ENCODE measurements at regions not wholly inside any gene's neighbourhood (a gene's known extent, or its start where the extent isn't known, plus 50 kb on each side); places are given as distances from the start of the nearest gene placed in this dataset.

DNA sequence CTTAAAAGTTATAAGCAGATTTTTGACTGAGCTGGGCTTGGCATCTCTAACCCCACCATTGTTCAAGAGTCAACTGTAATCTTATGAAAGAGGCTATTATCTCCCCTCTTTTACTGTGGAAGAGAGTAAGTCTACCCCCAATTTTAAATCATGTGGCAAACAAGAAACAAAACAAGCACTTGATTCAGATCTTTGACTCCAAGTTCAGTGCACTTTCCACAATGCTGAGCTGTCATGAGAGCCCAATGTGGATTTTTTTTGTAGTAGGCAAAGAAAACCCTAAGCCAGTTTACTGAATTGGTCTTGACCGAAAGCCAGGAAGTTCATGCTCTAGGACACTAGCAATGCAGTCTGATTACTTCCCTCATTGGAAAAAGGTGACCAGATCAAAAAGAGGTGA, 306.2 kb downstream of the GALC start:
- Mint-ChIP-seq H3K27me3 (ENCODE audit: unreplicated experiment) (no peaks in the 10 kb centered on the region), H3K4me3 (ENCODE audit: unreplicated experiment) (no peak overlapping the region), H3K36me3 (ENCODE audit: low read depth, unreplicated experiment) (no peaks in the 10 kb centered on the region), H3K9me3 (ENCODE audit: unreplicated experiment) (no peaks in the 10 kb centered on the region), H3K4me1 (ENCODE audit: unreplicated experiment) (no peaks in the 10 kb centered on the region), H3K27ac (ENCODE audit: unreplicated experiment) (no peak overlapping the region)
- TF ChIP-seq, protein P1, sequence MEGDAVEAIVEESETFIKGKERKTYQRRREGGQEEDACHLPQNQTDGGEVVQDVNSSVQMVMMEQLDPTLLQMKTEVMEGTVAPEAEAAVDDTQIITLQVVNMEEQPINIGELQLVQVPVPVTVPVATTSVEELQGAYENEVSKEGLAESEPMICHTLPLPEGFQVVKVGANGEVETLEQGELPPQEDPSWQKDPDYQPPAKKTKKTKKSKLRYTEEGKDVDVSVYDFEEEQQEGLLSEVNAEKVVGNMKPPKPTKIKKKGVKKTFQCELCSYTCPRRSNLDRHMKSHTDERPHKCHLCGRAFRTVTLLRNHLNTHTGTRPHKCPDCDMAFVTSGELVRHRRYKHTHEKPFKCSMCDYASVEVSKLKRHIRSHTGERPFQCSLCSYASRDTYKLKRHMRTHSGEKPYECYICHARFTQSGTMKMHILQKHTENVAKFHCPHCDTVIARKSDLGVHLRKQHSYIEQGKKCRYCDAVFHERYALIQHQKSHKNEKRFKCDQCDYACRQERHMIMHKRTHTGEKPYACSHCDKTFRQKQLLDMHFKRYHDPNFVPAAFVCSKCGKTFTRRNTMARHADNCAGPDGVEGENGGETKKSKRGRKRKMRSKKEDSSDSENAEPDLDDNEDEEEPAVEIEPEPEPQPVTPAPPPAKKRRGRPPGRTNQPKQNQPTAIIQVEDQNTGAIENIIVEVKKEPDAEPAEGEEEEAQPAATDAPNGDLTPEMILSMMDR (IDR thresholded peaks at IDR 0.05; ENCODE audit: unreplicated experiment) = no peak
- DNase-seq (ENCODE audit: low spot score) = no peak

DNA sequence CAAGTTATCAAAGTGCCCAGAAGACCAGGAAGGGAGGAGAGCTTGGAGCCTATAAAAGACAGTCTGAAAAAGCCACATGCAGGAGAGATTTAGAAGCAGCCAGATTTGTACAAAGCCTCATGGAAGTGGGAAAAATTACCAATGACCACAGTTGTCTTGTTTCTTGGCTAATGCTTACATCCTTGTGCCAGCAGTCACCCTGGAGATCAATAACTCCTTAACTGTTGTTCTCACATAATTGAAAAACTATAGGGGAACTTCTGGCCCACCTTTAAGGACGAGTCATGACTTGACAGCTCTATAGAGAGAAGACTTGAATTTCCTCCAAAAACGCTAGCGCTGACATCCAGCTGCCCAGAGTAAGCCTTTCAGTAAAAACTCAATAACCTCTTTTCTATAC, 313.1 kb downstream of the GALC start:
- TF ChIP-seq, protein P1 (IDR thresholded peaks at IDR 0.05; ENCODE audit: unreplicated experiment) = no peak
- Mint-ChIP-seq H3K27ac (ENCODE audit: unreplicated experiment) (no peak overlapping the region), H3K27me3 (ENCODE audit: unreplicated experiment) (no peaks in the 10 kb centered on the region), H3K36me3 (ENCODE audit: low read depth, unreplicated experiment) (no peaks in the 10 kb centered on the region), H3K4me3 (ENCODE audit: unreplicated experiment) (no peak overlapping the region), H3K9me3 (ENCODE audit: unreplicated experiment) (no peaks in the 10 kb centered on the region), H3K4me1 (ENCODE audit: unreplicated experiment) (no peaks in the 10 kb centered on the region)
- DNase-seq (ENCODE audit: low spot score) = no peak

DNA sequence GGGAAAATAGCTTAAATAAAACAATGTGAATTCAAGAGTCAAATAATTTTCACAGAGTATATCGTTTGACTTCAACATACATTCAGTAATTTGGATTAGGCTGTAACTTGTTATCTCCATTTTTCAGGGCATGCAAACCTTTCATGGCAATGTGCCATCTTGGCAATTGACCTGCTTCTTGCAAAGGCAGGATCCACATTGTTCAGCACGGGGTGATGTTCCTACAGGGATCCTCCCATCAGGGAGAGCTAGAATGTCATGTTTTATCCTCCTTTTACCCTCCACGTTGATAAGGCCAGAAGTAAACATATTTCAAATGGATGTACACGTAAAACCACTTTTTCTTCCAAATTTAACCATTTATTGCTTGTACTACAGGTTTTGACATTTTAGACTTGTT, 314.4 kb downstream of the GALC start:
- no peaks in the 10 kb centered on the region for H3K27me3 Mint-ChIP-seq (ENCODE audit: unreplicated experiment)
- H3K4me3 Mint-ChIP-seq (ENCODE audit: unreplicated experiment) = no peak overlapping the region
- no peaks in the 10 kb centered on the region for H3K4me1 Mint-ChIP-seq (ENCODE audit: unreplicated experiment)
- TF ChIP-seq, protein P1 (IDR thresholded peaks at IDR 0.05; ENCODE audit: unreplicated experiment) = no peak
- H3K27ac Mint-ChIP-seq (ENCODE audit: unreplicated experiment) = no peak overlapping the region
- no peaks in the 10 kb centered on the region for H3K9me3 Mint-ChIP-seq (ENCODE audit: unreplicated experiment)
- no peaks in the 10 kb centered on the region for H3K36me3 Mint-ChIP-seq (ENCODE audit: low read depth, unreplicated experiment)
- no peak for DNase-seq (ENCODE audit: low spot score)

DNA sequence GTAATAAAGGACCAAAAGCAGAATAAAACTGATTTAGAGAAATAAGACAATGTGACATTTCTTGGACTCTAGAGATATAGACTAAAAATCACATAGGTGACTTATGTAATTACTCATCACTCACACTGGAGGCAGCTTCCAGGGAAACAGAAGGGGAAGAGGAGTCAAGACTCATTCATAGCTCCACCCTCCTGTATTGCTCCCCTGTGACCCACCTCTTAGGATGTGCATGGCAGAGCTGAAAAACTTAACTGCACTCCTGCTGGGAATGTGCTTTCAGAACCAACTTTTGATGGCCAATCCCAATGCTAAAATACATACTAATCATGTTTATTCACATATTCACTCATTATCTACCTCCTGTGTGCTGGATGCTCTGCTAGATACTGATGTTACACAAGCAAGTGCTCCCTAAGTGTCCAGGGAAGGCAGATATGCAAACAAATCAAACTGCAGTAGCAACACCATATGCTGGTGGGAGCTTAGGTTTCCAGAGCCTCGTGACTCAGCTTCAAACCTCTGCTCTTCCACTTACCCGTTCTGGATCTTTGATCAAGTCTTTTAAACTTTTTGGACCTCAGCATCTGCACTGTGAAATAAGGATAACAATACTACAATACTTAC, 316.1 kb downstream of the GALC start:
- DNase-seq (ENCODE audit: low spot score) = no peak
- H3K27ac Mint-ChIP-seq (ENCODE audit: unreplicated experiment) = no peak overlapping the region
- TF ChIP-seq, protein P1 (IDR thresholded peaks at IDR 0.05; ENCODE audit: unreplicated experiment) = no peak
- no peaks in the 10 kb centered on the region for H3K36me3 Mint-ChIP-seq (ENCODE audit: low read depth, unreplicated experiment)
- H3K27me3 Mint-ChIP-seq (ENCODE audit: unreplicated experiment) = no peaks in the 10 kb centered on the region
- no peaks in the 10 kb centered on the region for H3K4me1 Mint-ChIP-seq (ENCODE audit: unreplicated experiment)
- no peaks in the 10 kb centered on the region for H3K9me3 Mint-ChIP-seq (ENCODE audit: unreplicated experiment)
- no peak overlapping the region for H3K4me3 Mint-ChIP-seq (ENCODE audit: unreplicated experiment)

DNA sequence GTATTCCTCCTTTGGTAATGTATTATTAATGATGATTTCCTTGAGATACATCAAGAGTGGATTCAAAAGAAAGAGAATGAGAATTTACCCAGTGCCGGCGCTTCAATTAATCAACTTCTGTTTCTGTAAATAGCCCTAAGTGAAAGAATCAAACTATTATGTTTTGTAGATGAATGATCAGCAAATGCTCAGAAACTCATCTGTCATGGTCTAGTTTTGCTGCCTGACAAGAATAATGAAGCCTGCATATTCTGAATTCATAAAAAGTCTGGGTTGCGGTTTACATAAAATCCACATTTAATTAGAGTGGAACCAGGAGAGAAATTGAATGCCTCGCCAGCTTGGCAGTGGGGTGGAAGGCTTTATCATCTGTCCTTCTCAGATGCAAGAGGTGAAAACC, 325.3 kb downstream of the GALC start:
- no peaks in the 10 kb centered on the region for H3K36me3 Mint-ChIP-seq (ENCODE audit: low read depth, unreplicated experiment)
- H3K9me3 Mint-ChIP-seq (ENCODE audit: unreplicated experiment) = no peaks in the 10 kb centered on the region
- H3K27me3 Mint-ChIP-seq (ENCODE audit: unreplicated experiment) = peaks cover 1% of the 10 kb centered on the region
- DNase-seq (ENCODE audit: low spot score) = no peak
- H3K4me3 Mint-ChIP-seq (ENCODE audit: unreplicated experiment) = no peak overlapping the region
- H3K27ac Mint-ChIP-seq (ENCODE audit: unreplicated experiment) = no peak overlapping the region
- TF ChIP-seq, protein P1 (IDR thresholded peaks at IDR 0.05; ENCODE audit: unreplicated experiment) = no peak
- H3K4me1 Mint-ChIP-seq (ENCODE audit: unreplicated experiment) = no peaks in the 10 kb centered on the region
